Fibroblast of upper back skin (primary cell): ENCODE measurements at regions not wholly inside any gene's neighbourhood (a gene's known extent, or its start where the extent isn't known, plus 50 kb on each side); places are given as distances from the start of the nearest gene placed in this dataset.
A peak's percentile ranks its signal among the peaks of the same experiment; 100 is the strongest.
"Not testable (repeated sequence)": the region's sequence is repeated elsewhere in the genome, so short reads cannot be mapped to it uniquely, and the experiment has no call there.

Experiments
- DNase-seq: peaks from one replicate; pipeline ENCODE4 v3.0.0-alpha.2; 2013

DNA sequence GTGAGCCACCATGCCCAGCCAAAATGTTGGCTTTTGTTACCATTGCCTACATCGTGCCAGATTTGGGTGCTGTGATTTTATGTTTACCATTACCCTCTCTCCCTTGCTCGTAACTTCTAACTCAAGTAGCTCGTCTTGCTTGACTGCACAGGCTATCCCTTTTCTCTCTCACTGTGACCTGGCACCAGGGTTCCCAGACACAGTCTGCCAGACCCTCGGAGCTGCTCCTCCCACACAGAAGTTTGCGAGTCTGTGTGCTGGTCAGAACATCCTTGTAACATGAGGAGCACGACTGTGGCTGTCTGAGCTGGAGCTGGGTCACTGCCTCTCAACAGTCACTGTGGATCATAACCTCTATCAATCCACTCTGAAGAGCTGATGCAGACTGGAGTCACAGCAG, 152.5 kb upstream of the ACKR3 start:
- DNase-seq, result no peak

DNA sequence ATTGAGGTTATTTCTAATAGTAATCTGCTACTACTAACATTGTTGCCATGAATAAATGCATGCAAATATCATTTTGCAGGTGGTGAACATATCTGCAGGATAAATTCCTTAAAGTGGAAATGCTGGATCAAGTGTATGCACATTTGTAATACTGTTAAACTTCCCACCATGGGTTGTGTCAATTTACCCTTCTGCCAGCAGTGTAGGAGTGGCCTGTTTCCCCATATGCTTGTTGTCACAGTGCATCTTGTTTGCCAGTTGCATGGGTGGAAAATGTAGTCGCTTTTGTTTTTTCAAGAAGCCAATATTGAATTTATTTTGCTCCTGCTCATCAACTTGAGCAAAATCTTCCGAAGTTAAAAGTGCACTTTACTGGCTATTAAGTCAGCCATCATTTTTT, 139.0 kb upstream of the ACKR3 start:
- no peak for DNase-seq

DNA sequence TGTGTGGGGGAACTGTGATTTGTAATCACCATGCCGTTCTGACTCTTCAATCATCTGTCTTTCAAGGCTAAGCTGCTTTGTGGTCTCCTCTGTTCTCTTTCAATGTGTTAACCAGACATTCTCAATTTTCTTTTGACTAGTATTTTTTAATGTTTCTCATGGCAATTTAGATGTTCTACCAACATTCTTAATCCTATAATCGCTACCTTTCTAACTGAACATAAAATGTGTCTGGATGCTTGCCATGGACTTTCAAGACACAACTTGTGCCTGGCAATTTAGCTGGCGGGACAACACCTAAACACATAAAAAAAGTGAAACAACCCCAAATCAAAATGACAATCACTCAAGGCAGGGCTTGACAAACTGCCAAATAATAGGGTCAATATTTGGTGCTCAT, 135.0 kb upstream of the ACKR3 start:
- no peak for DNase-seq

DNA sequence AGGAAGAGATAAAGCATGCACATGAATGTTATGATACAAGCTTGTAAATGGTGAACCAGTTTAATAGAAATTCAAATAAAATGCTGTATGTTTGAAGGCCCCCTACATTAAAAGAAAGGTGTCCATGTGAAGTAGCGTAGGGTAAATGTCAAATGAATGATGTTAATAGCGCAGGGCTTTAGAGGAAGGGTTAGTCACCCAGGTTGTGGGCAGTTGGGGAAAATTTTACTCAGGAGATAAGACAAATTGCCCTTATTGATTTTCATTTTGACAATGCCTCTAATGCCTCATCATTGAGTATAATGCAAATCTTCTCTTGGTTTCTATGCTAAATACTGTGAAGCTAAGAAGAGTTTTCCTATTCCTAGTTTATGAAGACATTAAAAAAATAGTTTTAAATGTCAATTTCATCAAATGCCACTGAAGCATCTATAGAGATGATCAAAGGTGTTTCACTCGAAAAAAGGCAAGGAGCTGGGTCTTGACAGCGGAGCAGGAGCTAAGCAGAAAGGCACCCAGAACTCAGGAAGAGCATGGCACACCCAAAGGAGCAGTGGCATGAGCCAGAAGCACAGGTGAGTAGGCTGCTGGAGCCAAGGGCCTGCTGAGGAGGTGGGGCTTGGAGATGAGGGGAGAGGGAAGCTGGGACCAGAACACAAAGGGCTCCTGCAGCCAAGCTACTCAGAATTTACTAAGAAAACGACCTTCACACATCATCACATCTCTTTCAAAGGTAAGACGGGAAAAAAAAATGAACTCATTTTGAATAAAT, 129.3 kb upstream of the ACKR3 start:
- no peak for DNase-seq

DNA sequence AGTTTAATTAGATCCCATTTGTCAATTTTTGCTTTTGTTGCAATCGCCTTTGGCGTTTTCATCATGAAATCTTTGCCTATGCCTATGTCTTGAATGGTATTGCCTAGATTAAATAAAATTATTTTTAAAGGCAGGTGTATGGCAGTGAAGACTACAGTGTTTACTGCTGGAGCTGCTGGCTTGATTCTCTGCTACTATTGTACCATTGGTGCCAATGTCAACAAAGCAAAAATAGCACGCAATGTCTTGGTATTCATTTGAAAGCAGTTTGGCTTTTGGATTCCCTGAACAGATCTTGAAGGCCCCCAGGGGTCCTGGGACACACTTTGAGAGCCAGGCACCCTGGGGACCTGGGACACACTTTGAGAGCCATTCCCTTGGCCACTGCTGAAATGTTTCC, 125.4 kb upstream of the ACKR3 start:
- no peak for DNase-seq

DNA sequence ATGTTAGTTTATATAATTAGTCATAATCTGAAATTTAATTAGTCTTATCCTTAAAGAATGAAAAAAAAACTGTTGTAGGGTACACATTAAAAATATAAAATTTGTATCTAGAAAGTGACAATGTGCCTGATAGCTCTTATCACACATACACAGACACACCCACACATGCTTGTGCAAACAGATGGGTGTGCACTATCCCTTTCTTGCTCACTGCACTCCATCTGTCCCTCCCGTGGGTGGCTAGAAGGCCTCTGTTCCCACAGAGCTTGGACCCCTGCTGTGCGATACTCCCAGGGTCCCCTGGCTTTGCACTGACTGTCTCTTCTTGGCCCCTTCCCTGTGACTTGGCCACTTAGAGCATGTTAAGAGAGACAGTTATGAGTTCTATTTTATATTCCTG, 123.9 kb upstream of the ACKR3 start:
- DNase-seq, result no peak

DNA sequence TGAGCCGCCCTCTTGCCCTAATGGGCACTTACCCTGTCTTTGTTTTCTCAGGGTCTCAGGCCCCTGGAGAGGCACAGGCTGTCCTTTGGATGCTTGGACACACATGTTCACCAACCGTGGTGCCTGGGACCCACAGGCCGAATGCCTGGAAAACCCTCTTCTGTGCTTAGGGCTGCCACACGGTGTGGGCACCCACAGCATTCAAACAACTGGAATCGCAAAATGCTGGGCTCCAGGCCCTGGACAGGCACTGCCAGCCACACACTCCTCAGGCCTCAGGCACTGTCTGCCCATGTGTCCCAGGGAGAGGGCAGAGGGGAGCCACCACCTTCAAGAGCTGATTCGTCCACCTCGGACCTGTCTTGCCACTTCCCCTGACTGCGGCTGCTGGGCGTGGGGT, 123.1 kb upstream of the ACKR3 start:
- no peak for DNase-seq

DNA sequence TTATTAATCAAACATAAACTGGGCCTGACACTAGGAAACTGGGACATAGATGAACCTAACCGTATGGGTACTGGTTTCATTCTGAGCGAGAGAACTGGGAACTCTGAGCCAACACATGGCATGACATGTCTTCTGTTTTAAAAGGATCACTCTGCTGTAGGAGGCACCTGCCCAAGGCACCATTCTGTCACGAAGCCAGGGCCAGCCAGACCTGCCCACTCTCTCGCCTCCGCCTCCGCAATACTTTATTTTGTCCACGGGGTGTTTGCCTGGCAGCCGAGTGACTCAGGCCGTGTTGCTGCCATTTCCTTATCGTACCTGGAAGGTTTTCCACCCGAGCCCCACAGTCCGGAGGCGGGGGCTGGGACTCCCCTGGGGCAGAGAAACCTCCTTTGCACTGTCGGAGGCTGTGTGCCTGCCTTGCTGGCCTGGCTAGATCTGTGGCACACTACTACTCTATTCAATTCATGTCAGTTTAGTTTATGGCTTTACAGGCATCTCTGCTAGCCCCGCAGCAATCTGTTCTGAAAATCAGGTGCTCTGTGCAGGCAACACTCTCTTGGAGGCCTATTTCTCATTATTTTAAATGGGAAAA, 120.4 kb upstream of the ACKR3 start:
- no peak for DNase-seq

DNA sequence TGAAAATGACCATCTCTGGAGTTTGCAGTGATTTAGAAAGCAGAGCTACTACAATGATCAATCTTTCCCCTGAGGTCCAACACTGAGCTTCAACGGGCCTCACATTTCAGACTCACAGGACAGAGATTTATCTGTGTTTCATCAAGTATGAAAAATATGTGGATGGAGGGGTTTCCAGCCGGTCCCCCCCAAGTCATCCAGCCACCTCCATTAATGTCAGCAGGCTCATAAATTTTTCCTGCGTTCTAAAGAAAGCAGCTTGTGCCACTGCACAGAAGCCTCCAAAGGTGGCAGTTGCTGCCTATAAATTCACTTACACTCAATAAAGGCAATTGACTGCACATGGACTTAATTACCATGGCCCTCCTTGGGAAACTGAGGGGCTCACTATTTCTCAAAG, 117.4 kb upstream of the ACKR3 start:
- DNase-seq, result peak; percentile 5

DNA sequence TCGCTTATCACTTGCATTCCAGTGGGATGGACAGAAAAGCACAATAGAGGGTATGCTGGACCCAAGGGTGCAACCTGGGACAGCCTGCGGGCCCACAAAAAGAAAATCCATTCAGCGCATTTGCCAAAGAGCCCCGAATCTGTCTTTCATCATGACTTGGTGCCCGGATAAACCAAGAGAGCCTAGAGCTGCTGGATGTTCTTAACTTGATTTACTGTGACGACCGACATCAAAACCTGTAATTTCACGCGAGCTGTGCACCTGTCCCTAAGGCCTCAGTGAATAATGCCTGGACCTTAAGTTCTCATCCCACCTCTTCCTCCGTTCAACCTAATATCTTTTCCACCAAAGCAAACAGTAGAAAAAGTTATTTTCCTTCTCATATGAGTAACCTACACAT, 115.5 kb upstream of the ACKR3 start:
- no peak for DNase-seq

DNA sequence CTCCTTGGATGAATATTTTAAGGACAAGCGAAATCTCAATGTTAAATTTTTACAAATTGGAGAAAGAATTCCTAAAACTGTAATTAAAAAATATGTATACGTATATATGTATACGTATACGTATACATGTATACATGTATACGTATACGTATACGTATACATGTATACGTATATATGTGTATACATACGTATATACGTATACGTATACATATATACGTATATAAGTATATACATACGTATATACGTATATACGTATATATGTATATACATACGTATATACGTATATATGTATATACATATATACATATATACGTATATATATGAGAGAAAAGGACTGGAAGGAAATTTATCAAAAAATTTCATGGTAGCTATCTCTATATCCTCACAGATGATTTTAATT, 110.2 kb upstream of the ACKR3 start:
- DNase-seq, result no peak

DNA sequence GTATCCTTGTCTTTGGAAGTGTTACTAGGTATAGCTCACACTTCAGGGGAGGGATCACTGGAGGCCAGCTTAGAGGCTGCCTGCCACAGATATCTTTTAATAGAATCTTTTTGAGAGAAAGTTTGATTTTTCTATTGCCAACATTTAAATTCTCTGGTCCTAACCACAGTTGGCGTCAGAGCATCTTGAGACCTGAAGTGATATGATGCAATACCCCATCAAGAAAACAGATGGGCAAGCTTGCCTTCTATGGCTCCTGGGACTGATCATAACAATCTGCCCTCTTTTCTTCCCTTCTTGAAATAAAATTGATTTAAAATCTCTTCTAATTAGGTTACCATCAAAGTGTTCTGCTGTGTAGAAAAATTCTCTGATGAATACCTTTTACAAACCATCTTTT, 105.5 kb upstream of the ACKR3 start:
- DNase-seq, result peak; percentile 24

DNA sequence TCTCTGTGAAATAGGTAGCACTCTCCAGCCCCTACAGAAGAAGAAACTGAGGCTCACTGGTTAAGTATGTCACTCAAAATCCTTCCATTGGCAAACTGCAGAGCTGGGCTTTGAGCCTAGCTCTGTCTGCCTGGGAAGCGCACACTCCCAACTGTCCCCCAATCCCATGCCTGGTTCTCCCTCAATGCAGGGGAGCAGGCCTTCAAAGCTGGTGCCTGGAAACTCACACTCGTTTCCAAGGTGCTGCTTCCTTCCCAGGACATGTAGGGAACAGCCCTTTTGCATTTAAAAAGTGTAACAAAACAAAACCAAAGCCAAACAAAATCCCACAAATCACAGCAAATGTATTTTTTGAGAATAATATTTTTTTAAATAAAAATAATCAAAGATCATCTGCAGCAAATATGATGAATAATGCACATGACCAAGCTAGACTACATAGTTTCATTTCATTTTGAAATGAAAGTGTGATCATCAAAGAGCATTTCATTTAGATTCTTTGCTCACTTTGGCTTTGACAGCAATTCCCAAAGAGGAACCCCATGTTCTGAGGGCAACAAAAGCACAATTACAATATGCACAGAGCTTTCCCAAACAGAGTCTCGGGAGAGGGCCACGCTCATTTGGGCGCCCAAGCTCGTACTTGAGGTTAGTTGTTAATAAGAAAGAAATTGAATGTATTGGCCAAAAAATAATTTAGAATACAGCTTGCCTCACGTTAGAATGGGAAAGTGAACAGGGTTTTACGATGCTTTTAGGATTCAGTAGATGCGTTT, 96.7 kb upstream of the ACKR3 start:
- DNase-seq, result no peak

DNA sequence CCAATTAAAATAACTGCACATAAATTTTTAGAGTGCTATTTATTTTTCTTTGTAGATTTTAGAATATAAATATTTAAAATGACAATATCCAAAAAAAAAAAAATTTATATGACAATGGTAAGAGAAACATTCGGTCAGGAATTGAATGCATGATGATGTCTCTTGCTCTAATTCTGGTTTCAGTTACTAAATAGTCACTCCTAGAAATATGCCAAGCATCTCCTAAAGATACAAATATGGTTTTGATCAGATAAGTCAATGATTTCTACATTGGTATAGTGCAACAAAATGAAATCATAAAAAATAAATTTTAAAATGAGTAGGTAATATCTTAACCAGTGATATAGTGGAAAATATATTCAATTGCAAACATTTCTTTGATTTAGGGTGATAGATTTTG, 95.9 kb upstream of the ACKR3 start:
- DNase-seq, result peak; percentile 30

DNA sequence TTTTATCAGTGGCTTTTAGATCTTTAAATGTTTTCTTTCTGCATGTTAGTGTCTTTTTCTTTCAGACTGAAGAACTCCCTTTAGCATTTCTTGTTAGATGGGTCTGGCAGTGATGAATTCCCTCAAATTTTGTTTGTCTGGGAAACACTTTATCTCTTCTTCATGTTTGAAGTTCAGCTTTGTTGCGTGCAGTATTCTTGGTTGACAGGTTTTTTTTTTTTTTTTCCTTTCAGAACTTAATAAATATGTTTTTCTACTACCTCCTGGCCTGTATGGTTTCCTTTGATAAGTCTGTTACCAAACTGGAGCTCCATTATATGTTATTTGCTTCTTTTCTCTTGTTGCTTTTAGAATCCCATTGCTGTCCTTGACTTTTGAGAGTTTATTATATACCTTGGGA, 89.8 kb upstream of the ACKR3 start:
- no peak for DNase-seq

DNA sequence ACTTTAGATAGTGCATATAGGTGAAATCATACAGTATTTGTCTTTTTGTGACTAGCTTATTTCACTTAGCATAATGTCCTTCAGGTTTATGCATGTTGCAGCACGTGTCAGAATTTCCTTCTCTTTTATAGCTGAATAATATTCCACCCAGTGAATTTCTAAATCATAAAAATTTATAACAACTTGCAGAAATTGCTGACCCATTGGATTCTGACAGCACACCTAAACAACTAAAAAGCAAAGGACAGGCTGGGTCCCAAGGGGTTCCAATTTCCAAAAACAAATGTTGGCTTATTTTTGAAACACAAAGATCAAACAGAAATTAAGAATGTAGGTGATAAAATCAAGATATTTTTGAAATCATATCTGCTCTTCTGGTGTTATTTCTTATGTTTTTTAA, 86.5 kb upstream of the ACKR3 start:
- DNase-seq, result no peak

DNA sequence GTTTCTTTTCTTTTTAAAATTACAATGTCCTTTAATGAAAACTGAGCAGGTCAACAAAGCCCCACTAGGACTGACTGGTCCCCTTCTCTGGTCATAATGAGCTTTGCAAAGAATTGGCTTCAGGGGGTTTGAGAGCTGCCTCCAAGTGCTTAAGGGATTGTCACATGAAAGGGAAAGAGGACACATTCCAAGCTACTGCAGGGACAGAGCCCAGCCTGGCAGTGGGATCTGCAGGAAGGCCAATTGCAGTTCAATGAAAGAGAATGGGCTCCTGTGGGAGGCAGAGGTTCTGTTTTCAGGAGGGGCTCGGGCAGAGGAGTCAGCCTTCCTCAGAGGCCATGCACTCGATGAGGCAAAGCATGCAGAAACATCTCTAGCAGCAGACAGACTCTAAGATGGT, 84.1 kb upstream of the ACKR3 start:
- DNase-seq, result no peak

DNA sequence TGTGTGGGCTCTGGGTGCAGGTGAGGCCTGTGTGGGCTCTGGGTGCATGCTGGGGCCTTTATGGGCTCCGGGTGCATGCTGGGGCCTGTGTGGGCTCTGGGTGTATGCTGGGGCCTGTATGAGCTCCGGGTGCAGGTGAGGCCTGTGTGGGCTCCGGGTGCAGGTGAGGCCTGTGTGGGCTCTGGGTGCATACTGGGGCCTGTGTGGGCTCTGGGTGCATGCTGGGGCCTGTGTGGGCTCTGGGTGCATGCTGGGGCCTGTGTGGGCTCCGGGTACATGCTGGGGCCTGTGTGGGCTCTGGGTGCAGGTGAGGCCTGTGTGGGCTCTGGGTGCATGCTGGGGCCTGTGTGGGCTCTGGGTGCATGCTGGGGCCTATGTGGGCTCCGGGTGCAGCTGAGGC, 80.5 kb upstream of the ACKR3 start:
- DNase-seq, result not testable (repeated sequence)

DNA sequence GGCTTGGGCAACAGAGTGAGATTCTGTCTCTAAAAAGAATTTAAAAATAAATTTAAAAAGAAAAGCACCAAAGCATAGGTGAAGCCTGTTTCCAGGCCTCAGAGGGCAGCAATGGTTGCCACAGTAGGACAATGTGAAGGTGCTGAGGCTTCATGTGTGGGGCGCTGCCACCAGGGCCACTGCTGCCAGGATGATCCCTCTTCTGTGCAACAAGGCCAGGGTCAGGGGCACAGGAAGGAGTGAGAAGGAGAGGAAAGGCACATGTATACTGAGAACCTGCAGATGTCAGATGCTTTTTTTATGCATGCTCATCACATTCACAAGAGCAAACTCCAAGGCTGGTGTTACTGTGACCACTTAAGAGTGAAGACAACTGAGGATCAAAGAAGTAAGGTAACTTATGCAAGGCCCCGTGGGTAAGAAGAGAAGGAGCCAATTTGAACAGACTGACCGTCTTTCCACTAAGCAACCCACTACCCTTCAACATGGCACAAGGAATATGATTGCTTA, 79.7 kb upstream of the ACKR3 start:
- no peak for DNase-seq

DNA sequence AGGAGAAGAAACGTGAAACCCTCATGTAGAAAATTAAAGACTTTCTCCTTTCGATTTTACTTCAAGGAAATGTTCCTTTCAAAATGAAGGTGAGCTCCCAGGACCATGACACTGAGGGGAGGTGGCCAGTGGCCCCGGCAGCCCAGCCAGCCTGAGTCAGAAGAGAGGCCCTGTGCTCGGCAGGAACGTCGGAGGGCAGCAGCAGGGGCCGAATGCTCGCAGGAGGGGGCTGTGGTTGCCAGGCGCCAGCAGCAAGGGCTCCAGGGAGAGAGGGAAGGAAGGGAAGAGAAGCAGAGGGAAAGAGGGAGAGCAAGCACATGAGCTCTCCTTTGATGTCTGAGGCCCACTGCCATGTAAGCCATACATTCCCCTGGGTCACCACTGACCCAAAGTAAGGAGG, 73.3 kb upstream of the ACKR3 start:
- no peak for DNase-seq

DNA sequence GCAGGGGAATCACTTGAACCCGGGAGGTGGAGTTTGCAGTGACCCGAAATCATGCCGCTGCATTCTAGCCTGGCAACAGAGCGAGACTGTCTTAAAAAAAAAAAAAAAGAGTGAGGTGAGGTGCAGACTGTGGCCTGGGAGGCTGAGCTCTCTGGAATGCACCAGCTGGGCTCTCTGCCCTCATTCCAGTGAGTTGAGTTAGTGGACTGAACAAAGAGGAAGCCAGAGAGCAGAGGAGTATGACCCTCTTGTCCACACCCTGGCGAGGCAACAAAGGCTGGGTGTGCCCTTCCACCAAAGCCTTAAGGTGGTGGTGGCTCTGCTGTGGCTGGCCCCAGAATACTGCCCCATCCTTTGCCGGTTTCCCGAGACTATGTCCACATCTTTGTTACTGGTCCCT, 71.3 kb upstream of the ACKR3 start:
- DNase-seq, result peak; percentile 73

DNA sequence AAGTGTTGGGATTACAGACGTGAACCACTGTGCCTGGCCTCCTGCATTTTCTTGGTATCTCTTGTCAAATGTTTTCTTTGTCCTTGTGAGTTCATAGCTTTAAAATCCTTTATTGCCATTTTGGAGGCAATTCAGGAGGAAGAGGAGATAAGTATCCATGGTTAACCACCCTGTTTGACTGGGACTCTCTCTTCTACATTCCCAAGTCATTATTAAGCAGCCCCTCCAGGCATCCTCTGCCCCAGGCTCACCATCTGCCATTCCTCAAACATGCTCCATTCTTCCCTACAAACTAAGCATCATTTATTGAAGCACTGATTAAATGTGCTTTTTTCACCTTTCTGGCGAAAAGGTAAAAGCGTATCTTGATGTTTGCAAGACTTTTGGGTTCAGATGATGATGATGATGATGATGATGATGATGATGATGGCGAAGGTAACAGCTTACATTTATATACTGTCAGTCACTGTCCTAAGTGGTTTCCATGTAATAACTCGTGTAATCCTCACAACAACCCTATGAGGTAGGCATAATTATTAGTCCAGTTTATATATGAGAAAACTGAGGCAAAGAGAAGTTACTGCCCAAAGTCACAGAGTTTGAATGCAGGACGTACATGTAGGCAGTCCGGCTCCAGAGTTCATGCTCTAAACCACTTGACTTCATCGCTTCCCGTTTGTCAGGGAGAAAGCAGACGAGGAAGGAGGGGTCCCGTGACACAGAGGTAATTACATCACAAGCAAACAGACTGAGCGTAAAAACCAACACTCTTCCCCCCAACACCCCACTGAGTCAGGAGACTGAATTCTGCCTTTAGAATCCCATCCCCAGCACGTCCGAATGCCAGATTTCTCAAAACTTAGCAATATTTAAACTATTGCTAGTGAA, 69.7 kb upstream of the ACKR3 start:
- peak; percentile 36 for DNase-seq

DNA sequence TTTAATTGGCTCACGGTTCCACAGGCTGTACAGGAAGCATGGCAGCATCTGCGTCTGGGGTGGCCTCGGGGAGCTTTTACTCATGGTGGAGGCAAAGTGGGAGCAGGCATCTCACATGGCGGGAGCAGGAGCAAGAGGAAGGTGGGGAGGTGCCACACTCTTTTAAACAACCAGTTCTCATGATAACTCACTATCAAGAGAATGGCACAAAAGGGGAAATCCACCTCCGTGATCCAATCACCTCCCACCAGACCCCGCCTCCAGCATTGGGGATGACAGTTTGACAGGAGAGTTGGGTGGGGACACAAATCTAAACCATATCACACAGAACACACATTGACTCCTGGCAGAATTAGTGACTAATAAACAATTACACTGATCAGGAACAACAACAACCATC, 68.6 kb upstream of the ACKR3 start:
- DNase-seq, result no peak
